Right lung (tissue), 2 donors: ENCODE measurements at regions not wholly inside any gene's neighbourhood (a gene's known extent, or its start where the extent isn't known, plus 50 kb on each side); places are given as distances from the start of the nearest gene placed in this dataset.

Source experiments
- DNase-seq, 2 donors: peaks; one replicate each; pipeline ENCODE4 v3.0.0-alpha.2; 2013

- no peak for DNase-seq
Observed at GRCh38 chr22:23410411-23410810, 169.7 kb downstream of the IGLL1 start.

- no peak for DNase-seq
Observed at GRCh38 chr22:23409976-23410375, 170.1 kb downstream of the IGLL1 start.

- DNase-seq: no peak
Observed at GRCh38 chr22:23408321-23408720, 171.8 kb downstream of the IGLL1 start.

- no peak for DNase-seq
Observed at GRCh38 chr22:23405366-23405851, 174.7 kb downstream of the IGLL1 start.

- peak; percentile 65 to 67 for DNase-seq
Observed at GRCh38 chr22:23404689-23405365, 175.3 kb downstream of the IGLL1 start.

- DNase-seq: no peak
Observed at GRCh38 chr22:23403720-23404688, 176.1 kb downstream of the IGLL1 start.

GRCh38 chr22:23403152-23403719 lies 176.9 kb downstream of the IGLL1 start:
- DNase-seq: no peak

GRCh38 chr22:23402275-23403151 lies 177.6 kb downstream of the IGLL1 start:
- peak; percentile 56 to 64 for DNase-seq

GRCh38 chr22:23401910-23402274 lies 178.2 kb downstream of the IGLL1 start:
- no peak for DNase-seq

- no peak for DNase-seq
Observed at GRCh38 chr22:23401111-23401909, 178.8 kb downstream of the IGLL1 start.

GRCh38 chr22:23400286-23400981 lies 179.7 kb downstream of the IGLL1 start:
- no peak for DNase-seq

GRCh38 chr22:23399367-23400285 lies 180.5 kb downstream of the IGLL1 start:
- DNase-seq: no peak

- DNase-seq: no peak
Observed at GRCh38 chr22:23398701-23399366, 181.3 kb downstream of the IGLL1 start.

- DNase-seq: no peak
Observed at GRCh38 chr22:23397613-23398567, 182.2 kb downstream of the IGLL1 start.

- DNase-seq: no peak
Observed at GRCh38 chr22:23397008-23397612, 183.0 kb downstream of the IGLL1 start.

GRCh38 chr22:23396362-23397007 lies 183.6 kb downstream of the IGLL1 start:
- DNase-seq: no peak
